H1 (cell line): ENCODE measurements at regions not wholly inside any gene's neighbourhood (a gene's known extent, or its start where the extent isn't known, plus 50 kb on each side); places are given as distances from the start of the nearest gene placed in this dataset.

Experiments used
- CTCF ChIA-PET: fragments of 300-600 bp; sonication (Branson Sonifier 250); formaldehyde crosslinking; loops from one replicate; lab custom pipeline; 2021; ENCODE audit not compliant: partially characterized antibody; lab: Charles Lee
- POLR2A ChIA-PET: fragments of 300-600 bp; sonication (Branson Sonifier 250); formaldehyde crosslinking; loops from one replicate; lab custom pipeline; 2021; ENCODE audit warnings: inconsistent platforms; ENCODE audit not compliant: partially characterized antibody; lab: Charles Lee
- DNase-seq, 2 experiments: peaks; one replicate each; pipeline versions ENCODE4 v3.0.0 to v3.0.0-alpha.2; 2010 to 2022; ENCODE audit warnings: low spot score in 2 of 2, low read depth in 1 of 2, mixed read lengths in 1 of 2
- FAIRE-seq: peaks from 2 replicates; lab custom pipeline; 2011; peaks lifted over from hg19 to GRCh38; lab: Jason Lieb, UNC
- H2AFZ ChIP-seq: 2 replicates; pipeline ENCODE4 v1.8.1; 2012; ENCODE audit warnings: low read length, inconsistent platforms
- H2AK5ac ChIP-seq: 2 replicates; pipeline ENCODE4 v1.6.1; 2013; ENCODE audit warnings: low read depth, low read length
- H2BK120ac ChIP-seq: replicated peaks from 2 replicates; pipeline ENCODE3; 2013; ENCODE audit warnings: low read depth, low read length, inconsistent platforms
- H2BK12ac ChIP-seq: 2 replicates; pipeline ENCODE4 v1.6.1; 2013; ENCODE audit warnings: low read depth, low read length
- H2BK15ac ChIP-seq: 2 replicates; pipeline ENCODE4 v1.6.1; 2013; ENCODE audit warnings: low read length
- H2BK20ac ChIP-seq: 2 replicates; pipeline ENCODE4 v1.6.1; 2013; ENCODE audit warnings: low read length
- H2BK5ac ChIP-seq: 2 replicates; pipeline ENCODE4 v1.6.1; 2013; ENCODE audit warnings: low read depth, low read length
- H3K14ac ChIP-seq: 2 replicates; pipeline ENCODE4 v1.6.1; 2013; ENCODE audit warnings: inconsistent platforms; ENCODE audit not compliant: insufficient read length
- H3K18ac ChIP-seq: 2 replicates; pipeline ENCODE4 v1.6.1; 2013; ENCODE audit warnings: low read length; ENCODE audit errors: extremely low read depth
- H3K23ac ChIP-seq: 2 replicates; pipeline ENCODE4 v1.6.1; 2013; ENCODE audit warnings: inconsistent platforms; ENCODE audit not compliant: insufficient read length
- H3K23me2 ChIP-seq: 2 replicates; pipeline ENCODE4 v1.6.1; 2013; ENCODE audit warnings: low read depth, low read length
- H3K27ac ChIP-seq: 2 replicates; pipeline ENCODE4 v1.6.1; 2011; ENCODE audit warnings: low read depth, low read length, inconsistent platforms
- H3K27me3 ChIP-seq, 4 experiments: replicated peaks in 1 of 4; 1 replicate in 1 of 4; 2 replicates in 3 of 4; pipeline versions ENCODE4 v1.6.1 to v1.8.1; 2011 to 2013; ENCODE audit warnings: low read length in 3 of 4, mild to moderate bottlenecking in 3 of 4, inconsistent platforms in 2 of 4, mixed read lengths in 2 of 4, moderate library complexity in 1 of 4; ENCODE audit not compliant: control insufficient read depth in 3 of 4, insufficient read depth in 3 of 4; ENCODE audit errors: extremely low read depth in 1 of 4
- H3K36me3 ChIP-seq, 4 experiments: 2 replicates each; pipeline versions ENCODE4 v1.6.1 to v1.8.1; 2011 to 2013; ENCODE audit warnings: mild to moderate bottlenecking in 4 of 4, low read length in 3 of 4, moderate library complexity in 2 of 4, control low read depth in 1 of 4, inconsistent platforms in 1 of 4; ENCODE audit not compliant: insufficient read depth in 4 of 4, control insufficient read depth in 2 of 4
- H3K4ac ChIP-seq: replicated peaks from 2 replicates; pipeline ENCODE3; 2013; ENCODE audit warnings: low read length, low read depth, mixed read lengths, inconsistent platforms; ENCODE audit not compliant: insufficient read length
- H3K4me1 ChIP-seq, 4 experiments: replicated peaks in 1 of 4; 1 replicate in 1 of 4; 2 replicates in 3 of 4; pipeline versions ENCODE4 v1.6.1 to v1.8.1; 2011 to 2013; ENCODE audit warnings: low read length in 3 of 4, inconsistent platforms in 2 of 4, mixed read lengths in 1 of 4; ENCODE audit not compliant: insufficient read depth in 4 of 4, control insufficient read depth in 3 of 4
- H3K4me2 ChIP-seq, 2 experiments: 2 replicates each; pipeline versions ENCODE4 v1.6.1 to v1.8.1; 2011 to 2013; ENCODE audit warnings: low read depth in 2 of 2, low read length in 2 of 2, control low read depth in 1 of 2, inconsistent platforms in 1 of 2, mild to moderate bottlenecking in 1 of 2; ENCODE audit not compliant: insufficient read depth in 1 of 2
- H3K4me3 ChIP-seq, 4 experiments: fragments of 200-600, 300-600 bp in 1 of 4; sonication (generic), shearing (Covaris generic), sonication (Bioruptor Twin) in 1 of 4; 2 replicates each; pipeline versions ENCODE4 v1.5.1 to v1.8.1; 2011 to 2016; ENCODE audit warnings: low read length in 4 of 4, low read depth in 3 of 4, control low read depth in 2 of 4, inconsistent platforms in 2 of 4, mild to moderate bottlenecking in 2 of 4, mixed read lengths in 1 of 4, moderate library complexity in 1 of 4; ENCODE audit not compliant: insufficient read depth in 2 of 4; ENCODE audit errors: extremely low read depth in 1 of 4
- H3K56ac ChIP-seq: replicated peaks from 2 replicates; pipeline ENCODE3; 2013; ENCODE audit warnings: low read depth, mild to moderate bottlenecking, mixed read lengths, low read length, inconsistent platforms; ENCODE audit not compliant: insufficient read length
- H3K79me1 ChIP-seq: 2 replicates; pipeline ENCODE4 v1.6.1; 2013; ENCODE audit warnings: low read depth, low read length, control low read depth
- H3K79me2 ChIP-seq, 2 experiments: 2 replicates each; pipeline versions ENCODE4 v1.6.1 to v1.8.1; 2012 to 2013; ENCODE audit warnings: low read length in 2 of 2, mild to moderate bottlenecking in 2 of 2, inconsistent platforms in 1 of 2; ENCODE audit not compliant: insufficient read depth in 2 of 2, control insufficient read depth in 1 of 2
- H3K9ac ChIP-seq, 4 experiments: replicated peaks in 1 of 4; 1 replicate in 1 of 4; 2 replicates in 3 of 4; pipeline versions ENCODE4 v1.6.1 to v1.8.1; 2011 to 2013; ENCODE audit warnings: low read depth in 3 of 4, low read length in 3 of 4, control low read depth in 2 of 4, mild to moderate bottlenecking in 2 of 4, moderate library complexity in 2 of 4, inconsistent platforms in 1 of 4; ENCODE audit errors: extremely low read depth in 1 of 4
- H3K9me3 ChIP-seq, 2 experiments: 2 replicates each; pipeline versions ENCODE4 v1.6.1 to v1.8.1; 2012 to 2013; ENCODE audit warnings: mild to moderate bottlenecking in 2 of 2, moderate library complexity in 2 of 2, control low read depth in 1 of 2, inconsistent platforms in 1 of 2, low read depth in 1 of 2, low read length in 1 of 2, mixed read lengths in 1 of 2; ENCODE audit not compliant: insufficient read depth in 2 of 2
- H4K20me1 ChIP-seq, 2 experiments: replicated peaks in 1 of 2; 2 replicates each; pipeline versions ENCODE3 to v1.8.1; 2011 to 2013; ENCODE audit warnings: inconsistent platforms in 2 of 2, low read length in 2 of 2, mild to moderate bottlenecking in 1 of 2; ENCODE audit not compliant: insufficient read depth in 2 of 2, control insufficient read depth in 1 of 2
- H4K5ac ChIP-seq: 2 replicates; pipeline ENCODE4 v1.6.1; 2013; ENCODE audit warnings: low read length, low read depth, mixed read lengths, inconsistent platforms; ENCODE audit not compliant: insufficient read length
- H4K8ac ChIP-seq: 2 replicates; pipeline ENCODE4 v1.8.0; 2013; ENCODE audit warnings: mild to moderate bottlenecking, moderate library complexity, low read length, inconsistent platforms; ENCODE audit not compliant: insufficient read depth; ENCODE audit errors: extremely low read depth
- H4K91ac ChIP-seq: replicated peaks from 2 replicates; pipeline ENCODE3; 2013; ENCODE audit warnings: low read length, mixed read lengths, inconsistent platforms; ENCODE audit not compliant: insufficient read length
- ATF2 ChIP-seq: IDR thresholded peaks from 2 replicates; pipeline ENCODE4 v1.6.1; 2012; ENCODE audit warnings: low read length, inconsistent platforms
- CREB1 ChIP-seq: IDR thresholded peaks from 2 replicates; pipeline ENCODE4 v1.6.1; 2012; ENCODE audit warnings: inconsistent platforms
- E2F6 ChIP-seq: IDR thresholded peaks from 2 replicates; pipeline ENCODE4 v1.6.1; 2012; ENCODE audit warnings: inconsistent platforms
- EZH2 ChIP-seq: fragments of 200-600 bp; sonication (generic); IDR thresholded peaks from 2 replicates; pipeline ENCODE4 v1.7.1; 2012; ENCODE audit warnings: low read depth, mild to moderate bottlenecking, moderate library complexity, low read length, inconsistent platforms; ENCODE audit not compliant: severe bottlenecking
- GTF2F1 ChIP-seq: IDR thresholded peaks from 2 replicates; pipeline ENCODE4 v1.6.1; 2012; ENCODE audit warnings: low read depth, low read length, improper control_type of control experiment, borderline replicate concordance
- HDAC6 ChIP-seq: IDR thresholded peaks from one replicate; pipeline ENCODE4 v1.7.1; 2012; ENCODE audit warnings: low read depth, mild to moderate bottlenecking, inconsistent platforms, low read length, moderate library complexity
- JUN ChIP-seq: IDR thresholded peaks from 2 replicates; pipeline ENCODE4 v1.6.1; 2011; ENCODE audit warnings: low read depth, mild to moderate bottlenecking, improper control_type of control experiment, low read length
- RBBP5 ChIP-seq: IDR thresholded peaks from 2 replicates; pipeline ENCODE4 v1.7.1; 2012; ENCODE audit warnings: low read depth, mild to moderate bottlenecking, inconsistent platforms, low read length, moderate library complexity, borderline replicate concordance
- RXRA ChIP-seq: IDR thresholded peaks from 2 replicates; pipeline ENCODE4 v1.6.1; 2011; ENCODE audit warnings: low read depth, mild to moderate bottlenecking, low read length, moderate library complexity; ENCODE audit not compliant: insufficient read depth
- SIX5 ChIP-seq: IDR thresholded peaks from 2 replicates; pipeline ENCODE4 v1.6.1; 2011; ENCODE audit warnings: mild to moderate bottlenecking, low read depth, low read length
- SP1 ChIP-seq: IDR thresholded peaks from 2 replicates; pipeline ENCODE4 v1.6.1; 2011; ENCODE audit warnings: low read depth, low read length
- TAF1 ChIP-seq: IDR thresholded peaks from 2 replicates; pipeline ENCODE4 v1.6.1; 2011; ENCODE audit warnings: mild to moderate bottlenecking, low read depth, low read length
- WGBS, 2 experiments: shearing (Covaris generic) in 1 of 2; methylation state at CpG; one replicate each; pipeline versions ENCODE4 v1.1.6 to v1.1.7; 2013 to 2015; ENCODE audit warnings: low lambda C conversion rate in 2 of 2, mixed read lengths in 2 of 2, inconsistent platforms in 1 of 2, low coverage in 1 of 2, missing lambda C conversion rate in 1 of 2; ENCODE audit not compliant: insufficient replicate concordance in 2 of 2, insufficient coverage in 1 of 2, insufficient read length in 1 of 2; ENCODE audit errors: extremely low coverage in 1 of 2, missing lambda C conversion rate in 1 of 2; 5-methylcytosine and 5-hydroxymethylcytosine counted together

GRCh38 chr14:73797543-73798265 is 53.9 kb upstream of the PTGR2 start:
- H4K20me1 ChIP-seq = no peaks in the 10 kb centered on the region
- no peak overlapping the region for H2BK5ac ChIP-seq
- ChIA-PET POLR2A (no interaction called here), CTCF (interaction anchor here (0.5 to 1.8 kb wide), 12 partner anchors 8 to 459 kb away, joined by 3 to 10 read pairs (median 4); no protein-coding TSS in a partner anchor)
- no peak overlapping the region for H4K8ac ChIP-seq
- FAIRE-seq (no peak), DNase-seq (no peak)
- H3K23ac ChIP-seq = no peak overlapping the region
- no peaks in the 10 kb centered on the region; a peak in 1 of 7 replicates for H3K4me1 ChIP-seq
- H3K56ac ChIP-seq = no peak overlapping the region
- no peaks in the 10 kb centered on the region for H3K79me1 ChIP-seq
- H4K91ac ChIP-seq = no peak overlapping the region
- WGBS, 2 experiments = 84 to 100% methylated on average over 1 to 4 of the region's 4 CpGs
- no peak overlapping the region for H4K5ac ChIP-seq
- no peak overlapping the region for H2AFZ ChIP-seq
- H3K23me2 ChIP-seq = no peaks in the 10 kb centered on the region
- H3K18ac ChIP-seq = no peak overlapping the region
- H3K27ac ChIP-seq = no peak overlapping the region
- no peak overlapping the region for H2AK5ac ChIP-seq
- H2BK20ac ChIP-seq = no peak overlapping the region
- no peak overlapping the region for H2BK15ac ChIP-seq
- H2BK12ac ChIP-seq = no peak overlapping the region
- no peaks in the 10 kb centered on the region for H3K36me3 ChIP-seq
- H2BK120ac ChIP-seq = no peak overlapping the region
- H3K14ac ChIP-seq = no peak overlapping the region
- no peak overlapping the region for H3K4me2 ChIP-seq
- no peak overlapping the region for H3K4ac ChIP-seq
- no peaks in the 10 kb centered on the region for H3K9me3 ChIP-seq
- peaks cover 0 to 2% (median 0%) of the 10 kb centered on the region in 4 experiments; a peak in 1 of 7 replicates for H3K27me3 ChIP-seq
- no peak overlapping the region for H3K4me3 ChIP-seq
- H3K9ac ChIP-seq = no peak overlapping the region
- no peaks in the 10 kb centered on the region for H3K79me2 ChIP-seq
- TF ChIP-seq SIX5 (no peak), ATF2 (no peak), HDAC6 (no peak), SP1 (no peak), TAF1 (no peak), GTF2F1 (no peak), RBBP5 (no peak), JUN (no peak), E2F6 (no peak), EZH2 (no peak), RXRA (no peak), CREB1 (no peak)
